ENCODE measurements at regions not wholly inside any gene's neighbourhood (a gene's known extent, or its start where the extent isn't known, plus 50 kb on each side); places are given as distances from the start of the nearest gene placed in this dataset.

GRCh38 chr13:111402441-111402840 is 82.0 kb downstream of the TEX29 start:
- Histone ChIP-seq H3K79me2 (replicated peaks; ENCODE audit: insufficient read depth) (no peaks in the 10 kb centered on the region), H3K4me1 (ENCODE audit: insufficient read depth) (no peaks in the 10 kb centered on the region), H3K27ac (ENCODE audit: low read depth) (no peak overlapping the region), H4K20me1 (replicated peaks; ENCODE audit: insufficient read depth) (no peaks in the 10 kb centered on the region), H3K4me3 (no peak overlapping the region), H3K4me2 (no peak overlapping the region), H3K36me3 (ENCODE audit: insufficient read depth) (no peaks in the 10 kb centered on the region), H2AFZ (no peak overlapping the region), H3F3A (replicated peaks; ENCODE audit: low read depth) (no peaks in the 10 kb centered on the region), H3K27me3 (ENCODE audit: insufficient read depth) (no peaks in the 10 kb centered on the region), H3K9me2 (ENCODE audit: insufficient read depth) (no peaks in the 10 kb centered on the region)
- Mint-ChIP-seq H3K9me3 (peaks cover 5% of the 10 kb centered on the region; the same call in 2 of the 3 replicates), H3K27me3 (ENCODE audit: insufficient read depth, low read depth, poor library complexity) (peaks cover 19% of the 10 kb centered on the region), H3K27ac (no peak overlapping the region), H3K4me1 (no peaks in the 10 kb centered on the region), H3K36me3 (ENCODE audit: low read depth) (no peaks in the 10 kb centered on the region; the same call in 2 of the 3 replicates), H3K4me3 (no peak overlapping the region)
- TF ChIP-seq STAT1 (IDR thresholded peaks at IDR 0.05; ENCODE audit: unreplicated experiment): no peak
- TF ChIP-seq ZNF114 (CRISPR knock-in tag; IDR thresholded peaks at IDR 0.05): no peak
- TF ChIP-seq POLR2AphosphoS5 (IDR thresholded peaks at IDR 0.05; ENCODE audit: low read depth): no peak
- DNase-seq (ENCODE audit: low spot score) (no peak), ATAC-seq (no peak)

GRCh38 chr13:111403266-111403665 is 82.8 kb downstream of the TEX29 start:
- no peaks in the 10 kb centered on the region for H3K36me3 ChIP-seq (ENCODE audit: insufficient read depth)
- H3K27me3 ChIP-seq (ENCODE audit: insufficient read depth): no peaks in the 10 kb centered on the region
- no peaks in the 10 kb centered on the region for H3F3A ChIP-seq (replicated peaks; ENCODE audit: low read depth)
- Mint-ChIP-seq H3K36me3 (ENCODE audit: low read depth) (no peaks in the 10 kb centered on the region; the same call in 2 of the 3 replicates), H3K4me1 (no peaks in the 10 kb centered on the region), H3K27ac (no peak overlapping the region), H3K27me3 (ENCODE audit: insufficient read depth, low read depth, poor library complexity) (peaks cover 19% of the 10 kb centered on the region), H3K4me3 (no peak overlapping the region), H3K9me3 (peaks cover 4% of the 10 kb centered on the region; the same call in 2 of the 3 replicates)
- DNase-seq (ENCODE audit: low spot score) (no peak), ATAC-seq (no peak)
- no peaks in the 10 kb centered on the region for H3K4me1 ChIP-seq (ENCODE audit: insufficient read depth)
- no peak overlapping the region for H3K4me2 ChIP-seq
- 0 out of 2 replicates have a peak overlapping the region, but pooled peaks have one; percentile 28 for H2AFZ ChIP-seq
- no peak overlapping the region for H3K27ac ChIP-seq (ENCODE audit: low read depth)
- no peaks in the 10 kb centered on the region for H3K79me2 ChIP-seq (replicated peaks; ENCODE audit: insufficient read depth)
- no peak overlapping the region for H3K4me3 ChIP-seq
- no peaks in the 10 kb centered on the region for H4K20me1 ChIP-seq (replicated peaks; ENCODE audit: insufficient read depth)
- no peaks in the 10 kb centered on the region for H3K9me2 ChIP-seq (ENCODE audit: insufficient read depth)
- TF ChIP-seq JUNB (IDR thresholded peaks at IDR 0.05; ENCODE audit: unreplicated experiment) (no peak), REST (IDR thresholded peaks at IDR 0.05; ENCODE audit: unreplicated experiment) (no peak), EZH2 (IDR thresholded peaks at IDR 0.05; ENCODE audit: low read depth, unreplicated experiment) (no peak), CTCF (conservative IDR thresholded peaks at IDR 0.05; ENCODE audit: low read depth in 2 of 2) (no peak), ZNF331 (CRISPR knock-in tag; IDR thresholded peaks at IDR 0.05; ENCODE audit: low read depth) (no peak), ETS1 (IDR thresholded peaks at IDR 0.05) (no peak), EZH2phosphoT487 (IDR thresholded peaks at IDR 0.05; ENCODE audit: unreplicated experiment) (no peak), CREB1 (CRISPR knock-in tag; IDR thresholded peaks at IDR 0.05; ENCODE audit: low read depth) (no peak), POLR2AphosphoS5 (IDR thresholded peaks at IDR 0.05; ENCODE audit: low read depth) (no peak), ZNF114 (CRISPR knock-in tag; IDR thresholded peaks at IDR 0.05) (no peak), STAT1 (IDR thresholded peaks at IDR 0.05; ENCODE audit: unreplicated experiment) (no peak)

Data from GM23338 (cell line).